ENCODE measurements at regions not wholly inside any gene's neighbourhood (a gene's known extent, or its start where the extent isn't known, plus 50 kb on each side); places are given as distances from the start of the nearest gene placed in this dataset.

DNA sequence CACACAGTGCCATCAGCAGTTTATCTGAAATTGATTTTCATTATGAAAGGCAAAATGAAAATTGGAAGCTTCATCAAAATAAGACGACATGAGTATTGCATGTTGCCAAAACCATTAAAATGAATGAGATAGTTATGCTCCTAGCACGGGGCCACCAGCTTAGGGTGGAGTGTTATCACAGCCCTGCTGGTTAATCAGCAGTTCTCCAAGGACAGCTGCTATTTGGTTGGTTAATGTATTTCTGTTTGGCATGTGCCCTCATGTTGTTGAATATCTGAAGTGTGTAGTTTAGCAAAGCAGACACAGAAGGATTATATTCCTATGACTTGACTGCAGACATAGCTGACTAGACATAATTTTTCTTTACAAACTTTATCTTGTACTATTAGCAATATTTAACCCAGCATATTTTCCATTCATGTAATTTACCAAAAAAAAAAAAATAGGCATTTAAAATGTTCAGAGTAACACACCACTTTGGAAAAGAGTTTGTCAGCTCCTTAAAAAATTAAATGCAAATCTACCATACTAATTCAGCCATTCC is 98.6 kb upstream of the PIK3R1 start:
- TF ChIP-seq, protein P1, sequence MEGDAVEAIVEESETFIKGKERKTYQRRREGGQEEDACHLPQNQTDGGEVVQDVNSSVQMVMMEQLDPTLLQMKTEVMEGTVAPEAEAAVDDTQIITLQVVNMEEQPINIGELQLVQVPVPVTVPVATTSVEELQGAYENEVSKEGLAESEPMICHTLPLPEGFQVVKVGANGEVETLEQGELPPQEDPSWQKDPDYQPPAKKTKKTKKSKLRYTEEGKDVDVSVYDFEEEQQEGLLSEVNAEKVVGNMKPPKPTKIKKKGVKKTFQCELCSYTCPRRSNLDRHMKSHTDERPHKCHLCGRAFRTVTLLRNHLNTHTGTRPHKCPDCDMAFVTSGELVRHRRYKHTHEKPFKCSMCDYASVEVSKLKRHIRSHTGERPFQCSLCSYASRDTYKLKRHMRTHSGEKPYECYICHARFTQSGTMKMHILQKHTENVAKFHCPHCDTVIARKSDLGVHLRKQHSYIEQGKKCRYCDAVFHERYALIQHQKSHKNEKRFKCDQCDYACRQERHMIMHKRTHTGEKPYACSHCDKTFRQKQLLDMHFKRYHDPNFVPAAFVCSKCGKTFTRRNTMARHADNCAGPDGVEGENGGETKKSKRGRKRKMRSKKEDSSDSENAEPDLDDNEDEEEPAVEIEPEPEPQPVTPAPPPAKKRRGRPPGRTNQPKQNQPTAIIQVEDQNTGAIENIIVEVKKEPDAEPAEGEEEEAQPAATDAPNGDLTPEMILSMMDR (optimal IDR thresholded peaks at IDR 0.05 in 1 of 3, IDR thresholded peaks at IDR 0.05 in 1 of 3, conservative IDR thresholded peaks at IDR 0.05 in 1 of 3; ENCODE audit: extremely low read depth in 1 of 3, insufficient read depth in 2 of 3, low read length in 3 of 3), result no peak
- TF ChIP-seq EZH2 (IDR thresholded peaks at IDR 0.05; ENCODE audit: low read length), result no peak
